GM20000 (cell line): ENCODE measurements at regions not wholly inside any gene's neighbourhood (a gene's known extent, or its start where the extent isn't known, plus 50 kb on each side); places are given as distances from the start of the nearest gene placed in this dataset.

Experiments
- DNase-seq: peaks from one replicate; pipeline ENCODE4 v3.0.0; 2012; ENCODE audit warnings: low spot score
- TF ChIP-seq, protein P1 (sequence below): IDR thresholded peaks from 2 replicates; pipeline ENCODE4 v1.5.1; 2012; ENCODE audit warnings: mild to moderate bottlenecking, control low read depth; ENCODE audit errors: extremely low read depth, missing control alignments

DNA sequence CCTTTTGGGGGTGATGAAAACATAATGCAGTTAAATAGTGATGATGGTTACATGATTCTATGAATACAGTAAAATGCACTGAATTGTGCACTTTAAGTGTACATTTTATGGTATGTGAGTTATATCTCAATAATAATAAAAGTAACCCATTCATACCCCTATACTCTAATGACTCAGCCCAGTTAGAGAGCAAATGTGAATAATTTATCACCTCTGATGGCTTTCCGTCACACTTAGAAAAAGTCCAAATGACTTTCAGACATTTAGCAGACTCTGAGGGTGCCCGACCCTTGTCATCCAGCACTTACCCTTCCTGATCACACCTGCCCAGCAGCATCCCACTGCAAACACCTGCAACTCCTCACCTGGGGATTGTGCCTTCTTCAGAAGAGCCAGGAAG lies 148.1 kb upstream of the MAF start:
- TF ChIP-seq, protein P1, sequence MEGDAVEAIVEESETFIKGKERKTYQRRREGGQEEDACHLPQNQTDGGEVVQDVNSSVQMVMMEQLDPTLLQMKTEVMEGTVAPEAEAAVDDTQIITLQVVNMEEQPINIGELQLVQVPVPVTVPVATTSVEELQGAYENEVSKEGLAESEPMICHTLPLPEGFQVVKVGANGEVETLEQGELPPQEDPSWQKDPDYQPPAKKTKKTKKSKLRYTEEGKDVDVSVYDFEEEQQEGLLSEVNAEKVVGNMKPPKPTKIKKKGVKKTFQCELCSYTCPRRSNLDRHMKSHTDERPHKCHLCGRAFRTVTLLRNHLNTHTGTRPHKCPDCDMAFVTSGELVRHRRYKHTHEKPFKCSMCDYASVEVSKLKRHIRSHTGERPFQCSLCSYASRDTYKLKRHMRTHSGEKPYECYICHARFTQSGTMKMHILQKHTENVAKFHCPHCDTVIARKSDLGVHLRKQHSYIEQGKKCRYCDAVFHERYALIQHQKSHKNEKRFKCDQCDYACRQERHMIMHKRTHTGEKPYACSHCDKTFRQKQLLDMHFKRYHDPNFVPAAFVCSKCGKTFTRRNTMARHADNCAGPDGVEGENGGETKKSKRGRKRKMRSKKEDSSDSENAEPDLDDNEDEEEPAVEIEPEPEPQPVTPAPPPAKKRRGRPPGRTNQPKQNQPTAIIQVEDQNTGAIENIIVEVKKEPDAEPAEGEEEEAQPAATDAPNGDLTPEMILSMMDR: no peak
- DNase-seq: no peak

DNA sequence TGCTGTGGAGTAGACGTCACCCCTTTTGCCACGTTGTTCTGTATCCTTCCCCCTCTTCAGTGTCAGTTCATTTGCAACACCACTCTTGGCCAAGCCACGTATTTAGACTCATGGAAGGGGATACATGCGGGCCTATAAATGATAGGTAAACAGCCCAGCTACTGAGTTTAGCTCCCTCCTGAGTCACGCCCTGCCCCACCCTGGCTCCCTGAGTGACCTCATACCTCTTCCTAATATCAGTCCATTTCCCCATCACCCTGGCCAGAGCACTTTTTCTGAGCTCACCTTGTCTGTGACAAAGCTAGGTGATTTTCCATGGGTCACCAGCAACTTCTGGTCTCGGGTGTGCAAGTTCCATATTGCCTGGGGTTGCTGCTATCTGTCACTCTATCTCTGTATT lies 147.2 kb upstream of the MAF start:
- no peak for DNase-seq
- TF ChIP-seq, protein P1: no peak

- TF ChIP-seq, protein P1: no peak
- DNase-seq: no peak
These were observed 139.7 kb upstream of the MAF start for GRCh38 chr16:79740252-79740651.

- DNase-seq: no peak
- TF ChIP-seq, protein P1: no peak
These were observed 134.7 kb upstream of the MAF start for GRCh38 chr16:79735271-79735670.

GRCh38 chr16:79734721-79735120 lies 134.2 kb upstream of the MAF start:
- DNase-seq: no peak
- TF ChIP-seq, protein P1: no peak

- no peak for DNase-seq
- TF ChIP-seq, protein P1: no peak
These were observed 128.3 kb upstream of the MAF start for GRCh38 chr16:79728923-79729240.

GRCh38 chr16:79728048-79728922 lies 127.7 kb upstream of the MAF start:
- TF ChIP-seq, protein P1: no peak
- no peak for DNase-seq
